ENCODE measurements at regions not wholly inside any gene's neighbourhood (a gene's known extent, or its start where the extent isn't known, plus 50 kb on each side); places are given as distances from the start of the nearest gene placed in this dataset.
A peak's percentile ranks its signal among the peaks of the same experiment; 100 is the strongest.

DNA sequence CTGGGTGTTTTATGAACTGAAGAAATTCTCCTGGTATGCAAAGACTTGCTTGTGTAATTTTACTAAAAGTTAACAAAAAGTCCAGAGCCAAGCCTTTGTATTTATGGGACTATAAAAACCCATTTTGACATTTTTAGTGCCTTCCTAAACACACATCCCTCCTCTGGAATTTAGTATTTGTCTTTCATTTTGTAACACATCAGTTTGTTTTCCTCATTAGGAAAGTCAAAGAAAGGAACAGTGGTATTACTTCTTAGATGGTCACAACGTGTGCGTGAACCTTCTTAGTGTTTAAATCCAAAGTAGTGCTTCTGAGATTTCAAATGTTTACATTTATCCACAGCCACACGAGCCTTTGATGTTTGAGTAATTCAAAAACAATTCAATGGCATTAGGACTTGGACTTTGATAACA lies 103.2 kb upstream of the TMEM106B start:
- Mint-ChIP-seq H3K4me3 (ENCODE audit: unreplicated experiment) (peak overlapping the region; percentile 15), H3K9me3 (ENCODE audit: unreplicated experiment) (no peaks in the 10 kb centered on the region), H3K36me3 (ENCODE audit: insufficient read depth, unreplicated experiment) (peaks cover 6% of the 10 kb centered on the region), H3K27me3 (ENCODE audit: insufficient read depth, unreplicated experiment) (no peaks in the 10 kb centered on the region), H3K4me1 (ENCODE audit: low read depth, unreplicated experiment) (peaks cover 11% of the 10 kb centered on the region), H3K27ac (ENCODE audit: unreplicated experiment) (peak overlapping the region; percentile 24)
- Histone ChIP-seq H3K4me3 (ENCODE audit: low read depth, low read length) (no peak overlapping the region), H3K36me3 (ENCODE audit: control insufficient read depth, insufficient read depth, low read length) (no peaks in the 10 kb centered on the region; the same call in 1 of the 2 replicates), H3K27me3 (replicated peaks; ENCODE audit: control insufficient read depth, insufficient read depth, low read length) (no peaks in the 10 kb centered on the region), H3K4me1 (peaks cover 66% of the 10 kb centered on the region), H3K9me3 (no peaks in the 10 kb centered on the region)
- intact Hi-C loops (cut with micrococcal nuclease; ENCODE audit: unreplicated experiment), result loop anchor here (1.0 to 5.0 kb wide), 8 partner anchors 15 to 133 kb away; partner anchors contain the start of gene TMEM106B
- BruUV-seq (replicated peaks), result no TSS peak
- ChIA-PET CTCF (interaction anchor here (0.7 kb wide), 1 partner anchor 136 kb away, joined by 3 read pairs; no protein-coding TSS in a partner anchor), POLR2A (interaction anchor here (1.4 to 1.6 kb wide), 2 partner anchors 103 to 104 kb away, joined by 4 to 10 read pairs; partner anchors contain the start of gene TMEM106B)
- no peak for TF ChIP-seq CTCF (IDR thresholded peaks at IDR 0.05; ENCODE audit: insufficient read depth in 1 of 2, low read depth in 1 of 2, low read length in 1 of 2, severe bottlenecking in 1 of 2, unreplicated experiment in 1 of 2)
- DNase-seq, result peak; percentile 45 to 63

DNA sequence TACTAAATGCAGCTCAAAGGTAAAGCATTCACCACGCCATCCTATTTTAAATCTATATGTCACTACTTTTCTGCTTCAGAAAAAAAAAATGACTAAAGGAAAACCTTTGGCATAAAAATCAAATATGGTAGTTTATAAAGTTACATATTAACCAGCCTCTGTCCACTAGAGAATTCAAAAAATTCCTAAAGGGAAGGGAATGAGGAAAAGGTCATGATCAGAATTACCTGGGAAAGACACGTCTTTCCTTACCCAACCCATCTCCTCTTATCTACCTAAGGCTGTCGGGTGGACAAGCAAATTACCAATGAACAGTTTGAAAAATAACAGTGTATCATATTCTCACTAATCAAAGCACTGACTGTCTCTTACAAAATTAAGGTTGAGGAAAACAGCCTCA lies 100.7 kb upstream of the TMEM106B start:
- H3K9me3 ChIP-seq, result no peaks in the 10 kb centered on the region
- CTCF ChIA-PET, result no interaction called here
- Mint-ChIP-seq H3K4me3 (ENCODE audit: unreplicated experiment) (no peak overlapping the region), H3K27ac (ENCODE audit: unreplicated experiment) (no peak overlapping the region), H3K9me3 (ENCODE audit: unreplicated experiment) (no peaks in the 10 kb centered on the region), H3K4me1 (ENCODE audit: low read depth, unreplicated experiment) (peaks cover 15% of the 10 kb centered on the region), H3K36me3 (ENCODE audit: insufficient read depth, unreplicated experiment) (peaks cover 6% of the 10 kb centered on the region), H3K27me3 (ENCODE audit: insufficient read depth, unreplicated experiment) (no peaks in the 10 kb centered on the region)
- intact Hi-C loops (cut with micrococcal nuclease; ENCODE audit: unreplicated experiment), result no loop called here
- no peaks in the 10 kb centered on the region for H3K27me3 ChIP-seq (replicated peaks; ENCODE audit: control insufficient read depth, insufficient read depth, low read length)
- no peak for TF ChIP-seq CTCF (IDR thresholded peaks at IDR 0.05; ENCODE audit: insufficient read depth in 1 of 2, low read depth in 1 of 2, low read length in 1 of 2, severe bottlenecking in 1 of 2, unreplicated experiment in 1 of 2)
- no TSS peak for BruUV-seq (replicated peaks)
- no peak for DNase-seq
- POLR2A ChIA-PET, result no interaction called here
- H3K4me1 ChIP-seq, result peaks cover 51% of the 10 kb centered on the region
- no peaks in the 10 kb centered on the region; the same call in 1 of the 2 replicates for H3K36me3 ChIP-seq (ENCODE audit: control insufficient read depth, insufficient read depth, low read length)
- H3K4me3 ChIP-seq (ENCODE audit: low read depth, low read length), result no peak overlapping the region

- peak overlapping the region; percentile 51 for H3K27ac Mint-ChIP-seq (ENCODE audit: unreplicated experiment)
- intact Hi-C loops (cut with micrococcal nuclease; ENCODE audit: unreplicated experiment), result no loop called here
- no peak for TF ChIP-seq CTCF (IDR thresholded peaks at IDR 0.05; ENCODE audit: insufficient read depth in 1 of 2, low read depth in 1 of 2, low read length in 1 of 2, severe bottlenecking in 1 of 2, unreplicated experiment in 1 of 2)
- H3K4me3 ChIP-seq (ENCODE audit: low read depth, low read length), result no peak overlapping the region
- CTCF ChIA-PET, result no interaction called here
- H3K36me3 Mint-ChIP-seq (ENCODE audit: insufficient read depth, unreplicated experiment), result peaks cover 6% of the 10 kb centered on the region
- H3K4me1 Mint-ChIP-seq (ENCODE audit: low read depth, unreplicated experiment), result peaks cover 24% of the 10 kb centered on the region
- no peaks in the 10 kb centered on the region; the same call in 1 of the 2 replicates for H3K36me3 ChIP-seq (ENCODE audit: control insufficient read depth, insufficient read depth, low read length)
- no peaks in the 10 kb centered on the region for H3K9me3 Mint-ChIP-seq (ENCODE audit: unreplicated experiment)
- POLR2A ChIA-PET, result no interaction called here
- no peak overlapping the region for H3K4me3 Mint-ChIP-seq (ENCODE audit: unreplicated experiment)
- no peaks in the 10 kb centered on the region for H3K9me3 ChIP-seq
- H3K27me3 Mint-ChIP-seq (ENCODE audit: insufficient read depth, unreplicated experiment), result no peaks in the 10 kb centered on the region
- H3K4me1 ChIP-seq, result peaks cover 42% of the 10 kb centered on the region
- no peaks in the 10 kb centered on the region for H3K27me3 ChIP-seq (replicated peaks; ENCODE audit: control insufficient read depth, insufficient read depth, low read length)
- BruUV-seq (replicated peaks), result no TSS peak
- no peak for DNase-seq
These were observed 99.4 kb upstream of the TMEM106B start for GRCh38 chr7:12111422-12112405.

Data from Caco-2 (cell line).